GM12891 (cell line): ENCODE measurements at regions not wholly inside any gene's neighbourhood (a gene's known extent, or its start where the extent isn't known, plus 50 kb on each side); places are given as distances from the start of the nearest gene placed in this dataset.

Source experiments
- POLR2A ChIP-seq: IDR thresholded peaks from 2 replicates; pipeline ENCODE4 v1.6.1; 2011; ENCODE audit warnings: low read depth, low read length, control low read depth
- POLR2AphosphoS5 ChIP-seq: IDR thresholded peaks from 2 replicates; pipeline ENCODE4 v1.6.1; 2011; ENCODE audit warnings: low read depth, low read length, control low read depth

DNA sequence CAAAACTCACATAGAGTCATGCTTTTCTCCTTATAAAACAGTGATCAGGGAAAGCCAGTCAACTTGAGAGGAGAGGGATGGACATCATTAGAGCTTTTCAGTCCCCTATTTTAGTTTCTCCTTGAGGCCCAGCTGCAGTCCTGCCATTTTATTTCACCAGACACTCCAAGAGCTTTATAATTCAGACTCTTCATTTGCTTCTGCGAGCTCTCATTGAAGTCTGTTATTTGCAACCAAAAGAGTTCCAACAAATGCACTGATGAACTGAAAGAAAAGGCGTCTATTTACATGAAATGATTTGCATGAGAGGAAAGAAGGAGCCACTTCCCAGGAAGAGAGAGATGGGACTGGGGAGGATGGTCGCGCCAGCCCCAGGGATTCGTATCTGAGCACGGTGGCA is 86.8 kb downstream of the NDUFA12 start:
- no peak for TF ChIP-seq POLR2AphosphoS5
- no peak for TF ChIP-seq POLR2A
